Activated naive CD4-positive, alpha-beta T cell treated with anti-CD3 and anti-CD28 coated beads, Interleukin-2, amount 50 U/mL, for 72 hours (primary cell): ENCODE measurements at regions not wholly inside any gene's neighbourhood (a gene's known extent, or its start where the extent isn't known, plus 50 kb on each side); places are given as distances from the start of the nearest gene placed in this dataset.
"Not testable (repeated sequence)": the region's sequence is repeated elsewhere in the genome, so short reads cannot be mapped to it uniquely, and the experiment has no call there.

Experiments used
- ATAC-seq, 2 donors: fragments of 150-1000 bp; cut with Tn5 transposase; 2 replicates each; pipeline ENCODE4 v1.10.0; 2021; ENCODE audit warnings: mild to moderate bottlenecking in 2 of 2, moderate library complexity in 2 of 2
- DNase-seq, 2 donors: peaks; one replicate each; pipeline ENCODE4 v3.0.0; 2021 to 2022; ENCODE audit warnings: low spot score in 2 of 2
- H3K27ac Mint-ChIP-seq, 2 donors: one replicate each; pipeline ENCODE4 v1.8.0; 2022; ENCODE audit warnings: mild to moderate bottlenecking in 2 of 2, mixed read lengths in 2 of 2
- H3K36me3 Mint-ChIP-seq, 2 donors: one replicate each; pipeline ENCODE4 v1.8.0; 2022; ENCODE audit warnings: mixed read lengths in 2 of 2
- H3K9me3 Mint-ChIP-seq, 2 donors: one replicate each; pipeline ENCODE4 v1.8.0; 2022; ENCODE audit warnings: mixed read lengths in 2 of 2

DNA sequence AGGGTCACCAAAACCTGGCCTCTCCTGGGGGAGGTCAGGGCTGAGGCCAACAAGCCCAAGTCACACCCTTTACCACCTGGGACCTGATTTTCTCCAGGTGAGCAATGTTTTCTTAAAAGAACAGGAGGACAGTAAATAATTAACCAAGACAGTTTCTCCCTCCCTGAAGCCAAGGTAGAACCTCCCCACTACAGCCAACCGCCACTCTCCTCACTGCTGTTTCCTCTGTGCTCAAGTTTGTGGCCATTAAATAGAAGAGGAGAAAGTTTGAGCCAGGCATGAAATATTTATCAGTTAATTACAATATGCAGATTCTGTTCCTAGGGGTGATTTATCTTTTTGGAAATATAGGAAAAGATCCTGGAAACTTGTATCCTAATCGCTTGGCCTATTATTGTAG, 150.6 kb upstream of the ANKRD20A1 start:
- not testable (repeated sequence) for DNase-seq, H3K36me3 Mint-ChIP-seq, ATAC-seq, H3K9me3 Mint-ChIP-seq, H3K27ac Mint-ChIP-seq

DNA sequence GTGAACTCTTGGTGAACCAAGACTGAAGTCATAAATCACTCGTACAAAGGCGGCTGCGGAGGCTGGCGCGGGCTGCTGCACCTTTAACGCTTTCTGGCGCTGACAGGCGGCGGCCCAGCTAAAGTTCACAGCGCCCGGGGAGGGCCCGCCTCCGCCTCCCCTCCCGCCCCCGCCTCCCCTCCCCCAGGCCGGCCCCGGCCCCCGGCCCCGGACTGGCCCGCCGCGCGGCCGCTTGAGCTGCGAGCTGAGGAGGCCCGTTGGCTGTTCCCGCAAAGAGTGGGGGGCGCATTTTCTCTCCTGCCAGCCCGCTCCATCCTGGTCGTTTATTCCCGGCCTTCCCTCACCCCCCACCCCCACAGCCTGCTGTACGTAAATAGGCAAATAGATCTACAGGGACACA, 147.3 kb upstream of the ANKRD20A1 start:
- H3K36me3 Mint-ChIP-seq, DNase-seq, H3K9me3 Mint-ChIP-seq, H3K27ac Mint-ChIP-seq, ATAC-seq: not testable (repeated sequence)

DNA sequence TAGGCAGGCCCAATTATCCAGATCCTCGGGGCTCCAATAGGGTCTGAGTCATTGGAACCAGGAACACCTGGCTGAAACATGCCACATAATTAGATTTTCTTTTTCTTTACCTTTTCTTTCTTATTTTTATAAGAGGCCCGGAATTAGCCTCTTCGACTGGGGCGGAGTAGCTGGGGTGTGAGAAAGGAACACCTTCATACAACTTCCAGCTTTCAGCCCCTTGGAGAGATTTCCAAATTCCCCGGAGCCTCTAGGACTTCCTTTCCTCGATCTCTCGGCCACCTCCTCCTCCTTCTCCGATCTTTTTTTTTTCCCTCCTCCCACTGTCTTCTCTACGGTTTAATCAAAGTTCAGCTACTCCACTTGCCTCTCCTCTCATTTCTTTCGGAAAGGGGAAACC, 146.8 kb upstream of the ANKRD20A1 start:
- H3K36me3 Mint-ChIP-seq, H3K27ac Mint-ChIP-seq, H3K9me3 Mint-ChIP-seq, ATAC-seq, DNase-seq: not testable (repeated sequence)

DNA sequence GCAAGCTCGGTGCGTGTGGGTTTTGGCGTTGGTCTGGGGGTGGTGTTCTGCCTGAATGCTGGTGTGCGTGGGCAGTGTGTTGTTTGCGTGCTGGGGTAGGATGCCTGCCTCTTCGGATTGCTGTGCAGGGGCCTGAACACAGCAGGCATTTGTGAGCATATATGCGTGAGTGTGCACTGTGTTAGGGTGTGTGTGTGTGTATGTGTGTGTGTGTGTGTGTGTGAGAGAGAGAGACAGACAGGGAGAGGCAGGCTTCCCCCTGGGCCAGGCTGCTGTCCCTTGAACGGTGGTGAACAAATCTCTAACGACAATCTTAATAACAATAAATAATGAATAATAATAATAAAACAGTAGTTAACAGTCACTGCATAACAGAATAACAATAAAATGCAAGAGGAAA, 145.8 kb upstream of the ANKRD20A1 start:
- not testable (repeated sequence) for H3K9me3 Mint-ChIP-seq, H3K27ac Mint-ChIP-seq, H3K36me3 Mint-ChIP-seq, DNase-seq, ATAC-seq

DNA sequence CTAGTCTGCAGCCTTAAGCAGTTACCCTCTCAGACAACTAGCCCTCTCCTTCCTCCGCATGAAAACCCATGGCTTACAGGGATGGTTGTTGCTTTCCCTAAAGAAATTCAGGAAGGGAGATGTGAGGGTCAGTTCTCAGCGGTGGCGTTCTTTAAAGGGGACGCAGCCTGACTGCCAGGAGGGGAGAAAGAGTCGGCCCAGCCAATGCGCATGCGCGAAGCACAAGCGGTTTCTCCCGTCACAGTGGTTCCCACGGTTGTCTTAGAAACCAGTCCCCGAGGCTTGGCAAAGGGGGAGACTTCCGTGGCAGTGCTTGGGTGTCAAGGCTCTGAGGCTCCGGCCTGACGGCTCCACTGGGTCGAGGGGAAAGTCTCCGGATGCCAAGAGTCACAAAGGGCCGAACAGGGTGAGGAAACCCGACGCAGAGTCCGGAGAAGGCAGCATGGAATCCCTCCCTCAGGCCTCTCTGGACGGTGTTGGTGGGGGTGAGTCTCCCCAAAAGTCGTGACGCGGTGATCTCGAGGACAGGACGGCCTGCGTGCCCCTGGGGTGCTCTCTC, 140.8 kb upstream of the ANKRD20A1 start:
- ATAC-seq, H3K27ac Mint-ChIP-seq, H3K9me3 Mint-ChIP-seq, H3K36me3 Mint-ChIP-seq: not testable (repeated sequence)
- peak; percentile 5 to 56 for DNase-seq

DNA sequence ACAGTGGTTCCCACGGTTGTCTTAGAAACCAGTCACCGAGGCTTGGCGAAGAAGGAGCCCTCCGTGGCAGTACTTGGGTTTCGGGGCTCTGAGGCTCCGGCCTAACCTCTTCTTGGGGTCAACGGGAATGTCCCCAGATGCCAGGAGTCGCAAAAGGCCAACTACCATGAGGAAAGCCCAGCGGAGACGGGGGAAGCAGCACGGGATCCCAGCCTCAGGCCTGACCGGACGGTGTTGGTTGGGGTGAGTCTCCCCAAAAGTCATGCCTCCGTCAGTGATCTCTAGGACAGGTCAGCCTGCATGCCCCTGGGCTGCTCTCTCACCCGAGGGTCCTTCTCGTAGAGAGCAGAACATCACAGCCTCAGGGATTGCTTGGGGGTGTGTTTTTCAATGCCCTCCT, 138.2 kb upstream of the ANKRD20A1 start:
- DNase-seq = peak; percentile 3 to 44

DNA sequence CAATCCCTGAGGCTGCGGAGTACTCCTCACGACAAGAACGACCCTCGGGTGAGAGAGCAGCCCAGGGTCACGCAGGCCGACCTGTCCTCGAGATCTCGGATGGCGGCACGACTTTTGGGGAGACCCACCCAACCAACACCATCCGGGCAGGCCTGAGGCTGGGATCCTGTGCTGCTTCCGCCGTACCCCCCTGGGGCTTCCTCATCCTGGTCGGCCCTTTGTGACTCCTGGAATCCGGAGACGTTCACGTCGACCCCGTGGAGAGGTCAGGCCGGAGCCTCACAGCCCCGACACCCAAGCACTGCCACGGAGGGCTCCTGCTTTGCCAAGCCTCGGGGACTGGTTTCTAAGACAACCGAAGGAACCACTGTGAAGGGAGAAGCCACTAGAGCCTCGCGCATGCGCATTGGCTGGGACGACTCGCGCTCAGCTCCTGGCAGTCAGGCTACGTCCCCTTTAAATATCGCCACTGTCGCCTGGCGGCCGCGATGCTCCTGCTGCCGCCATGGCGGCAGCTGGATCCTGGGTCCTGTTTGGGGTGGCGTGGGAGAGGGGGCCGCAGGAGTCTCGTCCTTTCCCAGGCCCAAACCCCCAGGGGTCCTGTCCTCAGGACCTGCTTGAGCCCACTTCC, 136.2 kb upstream of the ANKRD20A1 start:
- ATAC-seq = peak; percentile 68 to 83
- not testable (repeated sequence) for H3K27ac Mint-ChIP-seq, H3K36me3 Mint-ChIP-seq, H3K9me3 Mint-ChIP-seq, DNase-seq

More for the DNA sequence above, 138.2 kb upstream of the ANKRD20A1 start:
- not testable (repeated sequence) for H3K27ac Mint-ChIP-seq, H3K9me3 Mint-ChIP-seq, ATAC-seq, H3K36me3 Mint-ChIP-seq

DNA sequence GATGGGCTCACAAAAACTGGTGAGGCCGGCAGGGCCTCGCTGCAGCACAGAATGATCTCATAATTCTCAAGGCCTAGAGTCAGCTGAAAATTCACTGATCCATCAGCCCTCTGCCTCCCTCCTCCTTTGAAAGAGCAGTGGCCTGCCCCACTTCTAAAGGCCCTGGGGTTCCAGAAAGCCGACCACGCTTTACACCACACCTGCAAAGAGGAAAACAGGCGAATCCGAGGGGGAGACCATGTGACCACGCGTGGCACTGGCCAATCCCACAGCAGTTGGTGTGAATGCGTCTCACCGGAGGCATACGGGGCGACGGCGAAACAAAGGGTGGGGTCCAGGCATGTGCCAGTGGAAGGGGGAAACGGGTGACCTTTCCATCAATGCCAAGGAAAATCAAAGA, 135.5 kb upstream of the ANKRD20A1 start:
- peak overlapping the region in 1 of 2 donors; percentile 55 for H3K27ac Mint-ChIP-seq
- H3K36me3 Mint-ChIP-seq, H3K9me3 Mint-ChIP-seq: not testable (repeated sequence)
- peak; percentile 44 to 47 for DNase-seq
- ATAC-seq = peak; percentile 44 to 57

DNA sequence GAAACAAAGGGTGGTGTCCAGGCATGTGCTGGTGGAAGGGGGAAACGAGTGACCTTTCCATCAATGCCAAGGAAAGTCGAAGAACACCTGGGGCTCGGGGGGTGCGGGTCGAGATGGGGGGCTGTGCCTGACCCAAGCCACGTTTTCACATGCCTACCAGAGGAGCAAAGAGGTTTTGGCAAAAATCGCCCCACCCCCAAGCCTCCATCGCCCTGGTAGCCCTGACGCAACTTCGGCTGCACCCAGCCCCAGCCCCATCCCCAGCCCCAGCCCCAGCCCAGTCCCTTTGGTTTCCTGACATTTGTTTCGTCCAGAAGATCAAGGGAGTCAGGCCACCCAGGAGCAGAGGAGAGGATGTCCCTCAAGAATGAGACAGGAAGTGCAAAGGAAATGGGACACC, 133.8 kb upstream of the ANKRD20A1 start:
- not testable (repeated sequence) for H3K9me3 Mint-ChIP-seq, H3K36me3 Mint-ChIP-seq, H3K27ac Mint-ChIP-seq
- ATAC-seq (peak in 1 of 2 donors; percentile 24), DNase-seq (peak; percentile 53)

DNA sequence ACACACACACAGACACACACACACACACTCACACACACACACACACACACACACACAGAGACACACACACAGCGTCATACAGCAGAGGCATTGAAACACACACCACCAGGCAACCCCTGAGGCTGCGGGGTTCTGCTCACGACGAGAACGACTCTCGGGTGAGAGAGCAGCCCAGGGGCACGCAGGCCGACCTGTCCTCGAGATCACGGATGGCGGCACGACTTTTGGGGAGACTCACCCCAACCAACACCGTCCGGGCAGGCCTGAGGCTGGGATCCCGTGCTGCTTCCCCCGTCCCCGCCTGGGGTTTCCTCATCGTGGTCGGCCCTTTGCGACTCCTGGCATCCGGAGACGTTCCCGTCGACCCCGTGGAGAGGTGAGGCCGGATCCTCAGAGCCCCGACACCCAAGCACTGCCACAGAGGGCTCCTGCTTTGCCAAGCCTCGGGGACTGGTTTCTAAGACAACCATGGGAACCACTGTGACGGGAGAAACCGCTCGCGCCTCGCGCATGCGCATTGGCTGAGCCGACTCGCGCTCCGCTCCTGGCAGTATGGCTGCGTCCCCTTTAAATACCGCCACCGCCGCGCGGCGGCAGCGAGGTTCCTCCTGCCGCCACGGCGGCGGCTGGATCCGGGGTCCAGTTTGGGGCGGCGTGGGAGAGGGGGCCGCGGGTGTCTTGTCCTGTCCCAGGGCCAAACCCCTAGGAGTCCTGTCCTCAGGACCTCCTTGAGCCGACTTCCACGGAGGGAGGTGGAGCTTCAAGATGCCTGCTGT, 132.3 kb upstream of the ANKRD20A1 start:
- H3K9me3 Mint-ChIP-seq, H3K27ac Mint-ChIP-seq, H3K36me3 Mint-ChIP-seq: not testable (repeated sequence)
- DNase-seq (peak; percentile 33 to 55), ATAC-seq (peak; percentile 50 to 61)

DNA sequence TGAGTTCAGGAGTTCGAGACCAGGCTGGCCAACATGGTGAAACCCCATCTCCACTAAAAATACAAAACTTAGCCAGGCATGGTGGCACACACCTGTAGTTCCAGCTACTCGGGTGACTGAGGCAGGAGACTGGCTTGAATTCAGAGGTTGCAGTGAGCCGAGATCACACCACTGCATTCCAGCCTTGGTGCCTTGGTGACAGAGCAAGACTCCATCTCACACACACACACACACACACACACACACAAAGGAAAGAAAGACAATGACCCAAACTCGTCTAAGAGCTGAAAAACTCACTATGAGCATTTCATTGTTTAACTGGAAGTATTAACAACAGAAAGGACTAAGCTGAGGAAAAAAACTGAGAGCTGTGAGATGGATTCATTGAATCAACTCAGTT, 95.6 kb upstream of the ANKRD20A1 start:
- H3K36me3 Mint-ChIP-seq = not testable (repeated sequence)

DNA sequence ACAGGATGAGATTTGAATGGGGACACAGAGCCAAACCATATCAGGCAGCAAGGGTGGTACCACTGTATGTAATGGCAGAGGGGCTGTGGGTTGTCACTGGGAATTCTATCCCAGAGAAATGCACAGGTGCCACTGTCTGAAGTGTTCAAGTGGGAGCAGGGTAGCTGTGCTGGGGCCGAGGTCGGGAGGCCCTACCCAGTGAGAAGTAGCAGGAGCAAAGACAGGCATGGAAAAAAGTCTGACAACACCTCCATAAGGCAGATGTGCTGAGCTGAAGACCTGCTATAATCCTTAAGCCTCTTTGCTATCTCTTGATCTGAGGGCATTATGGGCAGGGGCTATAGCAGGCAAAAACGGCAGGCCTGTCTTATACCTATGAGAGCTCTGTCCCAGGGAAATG, 86.9 kb upstream of the ANKRD20A1 start:
- DNase-seq, H3K36me3 Mint-ChIP-seq, H3K27ac Mint-ChIP-seq, H3K9me3 Mint-ChIP-seq, ATAC-seq: not testable (repeated sequence)

More for the DNA sequence above, 95.6 kb upstream of the ANKRD20A1 start:
- not testable (repeated sequence) for H3K27ac Mint-ChIP-seq, DNase-seq, H3K9me3 Mint-ChIP-seq, ATAC-seq

DNA sequence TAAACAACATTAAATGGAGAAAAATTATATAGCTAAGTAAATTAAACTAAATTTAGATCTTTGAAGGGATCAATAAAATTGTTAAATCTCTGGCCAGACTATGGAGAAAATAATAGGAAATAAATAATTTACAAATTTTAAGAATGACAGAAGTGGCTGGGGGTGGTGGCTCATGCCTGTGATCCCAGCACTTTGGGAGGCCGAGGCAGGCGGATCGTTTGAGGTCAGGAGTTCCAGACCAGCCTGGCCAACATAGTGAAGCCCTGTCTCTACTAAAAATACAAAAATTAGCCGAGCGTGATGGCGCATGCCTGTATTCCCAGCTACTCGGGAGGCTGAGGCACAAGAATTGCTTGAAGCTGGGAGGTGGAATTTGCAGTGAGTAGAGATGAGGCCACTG, 58.6 kb upstream of the ANKRD20A1 start:
- H3K9me3 Mint-ChIP-seq, ATAC-seq, H3K36me3 Mint-ChIP-seq, DNase-seq, H3K27ac Mint-ChIP-seq: not testable (repeated sequence)
